ENCODE measurements at regions not wholly inside any gene's neighbourhood (a gene's known extent, or its start where the extent isn't known, plus 50 kb on each side); places are given as distances from the start of the nearest gene placed in this dataset.

DNA sequence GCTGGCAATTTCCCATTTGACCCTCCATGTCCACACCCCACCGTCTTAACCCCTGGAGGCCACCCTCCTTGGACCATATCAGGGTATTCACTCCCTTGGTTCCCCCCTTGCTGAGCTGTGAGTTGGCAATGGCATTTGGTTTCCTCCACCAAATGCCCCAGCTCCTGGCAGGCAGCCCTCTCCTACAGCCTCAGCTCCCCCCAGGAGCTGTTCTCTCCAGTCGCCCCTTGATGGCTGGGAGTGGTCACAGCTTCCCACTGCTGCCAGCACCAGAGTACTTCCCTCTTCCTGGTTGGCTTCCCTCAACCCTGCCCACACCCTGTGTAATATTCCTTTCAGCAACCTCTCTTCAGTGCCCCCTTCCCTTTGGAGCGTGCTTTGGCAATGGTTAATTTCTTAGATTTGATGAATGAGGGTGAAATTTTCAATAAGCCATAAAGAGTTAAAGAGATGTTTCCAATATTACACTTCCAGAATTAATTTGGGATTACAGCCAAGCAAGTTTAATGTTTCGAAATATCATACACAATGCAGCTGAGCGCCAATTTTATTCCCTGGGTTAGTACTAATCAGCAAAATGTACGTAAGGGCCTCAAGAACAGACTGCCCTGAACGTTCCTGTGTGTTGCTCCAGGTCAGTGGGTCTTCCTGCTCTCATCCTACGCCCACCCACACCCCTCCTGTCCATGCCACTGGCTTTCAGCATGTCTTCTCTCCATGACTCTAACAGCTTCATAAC, 207.1 kb upstream of the NFE2L3 start:
- no peak for TF ChIP-seq POLR2A (IDR thresholded peaks at IDR 0.05; ENCODE audit: low read depth, low read length)
- no peak for TF ChIP-seq POLR2AphosphoS5 (IDR thresholded peaks at IDR 0.05; ENCODE audit: low read depth, low read length)
- no peak for TF ChIP-seq TAF1 (IDR thresholded peaks at IDR 0.05; ENCODE audit: borderline replicate concordance, low read depth, low read length)
